Skeletal muscle cell (primary cell): ENCODE measurements at regions not wholly inside any gene's neighbourhood (a gene's known extent, or its start where the extent isn't known, plus 50 kb on each side); places are given as distances from the start of the nearest gene placed in this dataset.
A peak's percentile ranks its signal among the peaks of the same experiment; 100 is the strongest.
"Not testable (repeated sequence)": the region's sequence is repeated elsewhere in the genome, so short reads cannot be mapped to it uniquely, and the experiment has no call there.

Experiments used
- DNase-seq: peaks from one replicate; pipeline ENCODE4 v3.0.0-alpha.2; 2010; ENCODE audit warnings: low read depth
- H3K4me3 ChIP-seq: 2 replicates; pipeline ENCODE4 v1.5.1; 2011; ENCODE audit warnings: low read depth, mild to moderate bottlenecking, control low read depth, low read length, moderate library complexity

DNA sequence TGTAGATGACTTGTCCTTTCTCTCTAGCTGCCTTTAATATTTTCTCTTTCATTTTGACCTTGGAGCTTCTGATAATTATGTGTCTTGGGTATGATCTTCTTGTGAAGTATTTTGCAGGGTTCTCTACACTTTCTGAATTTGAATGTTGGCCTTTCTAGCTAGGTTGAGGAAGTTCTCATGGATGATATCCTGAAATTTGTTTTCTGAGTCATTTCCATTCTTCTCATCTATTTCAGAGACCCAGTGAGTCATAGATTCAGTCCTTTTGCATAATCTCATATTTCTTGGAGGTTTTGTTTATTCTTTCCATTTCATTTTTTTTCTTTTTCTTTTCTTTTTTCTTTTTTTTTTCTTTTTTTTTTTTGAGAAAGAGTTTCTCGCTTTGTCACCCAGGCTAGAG, 585.7 kb upstream of the PABPC4L start:
- DNase-seq = no peak
- H3K4me3 ChIP-seq = no peak overlapping the region

GRCh38 chr4:134780244-134780643, 578.7 kb upstream of the PABPC4L start:
- H3K4me3 ChIP-seq = no peak overlapping the region
- no peak for DNase-seq

- no peak overlapping the region for H3K4me3 ChIP-seq
- no peak for DNase-seq
These were observed 576.0 kb upstream of the PABPC4L start for GRCh38 chr4:134777606-134778005.

DNA sequence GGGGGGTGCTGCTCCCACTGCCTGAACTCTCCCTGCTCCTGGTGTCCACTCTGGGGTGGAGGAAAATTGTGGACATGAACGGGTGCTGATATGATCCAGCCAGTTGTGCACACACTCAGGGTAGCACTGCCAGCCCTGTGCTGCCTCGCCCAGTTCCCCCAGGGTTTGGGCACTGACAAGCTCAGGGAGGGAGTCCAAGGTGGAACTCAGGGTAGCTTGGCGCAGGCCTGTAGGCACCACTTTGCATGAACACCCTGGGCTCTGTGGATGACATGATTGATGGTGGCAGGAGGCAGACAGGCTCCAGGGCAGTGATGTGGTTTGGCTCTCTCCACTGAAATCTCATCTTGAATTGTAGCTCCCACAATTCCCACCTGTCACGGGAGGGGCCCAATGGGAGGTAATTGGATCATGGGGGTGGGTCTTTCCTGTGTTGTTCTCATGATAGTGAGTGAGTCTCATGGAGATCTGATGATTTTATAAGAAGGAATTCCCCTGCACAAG, 572.0 kb upstream of the PABPC4L start:
- H3K4me3 ChIP-seq = no peak overlapping the region
- peak; percentile 4 for DNase-seq

- H3K4me3 ChIP-seq = no peak overlapping the region
- DNase-seq = no peak
These were observed 560.5 kb upstream of the PABPC4L start for GRCh38 chr4:134762053-134762452.

GRCh38 chr4:134756421-134756820, 554.8 kb upstream of the PABPC4L start:
- no peak for DNase-seq
- no peak overlapping the region for H3K4me3 ChIP-seq

- DNase-seq = no peak
- H3K4me3 ChIP-seq = no peak overlapping the region
These were observed 552.9 kb upstream of the PABPC4L start for GRCh38 chr4:134754301-134755019.

DNA sequence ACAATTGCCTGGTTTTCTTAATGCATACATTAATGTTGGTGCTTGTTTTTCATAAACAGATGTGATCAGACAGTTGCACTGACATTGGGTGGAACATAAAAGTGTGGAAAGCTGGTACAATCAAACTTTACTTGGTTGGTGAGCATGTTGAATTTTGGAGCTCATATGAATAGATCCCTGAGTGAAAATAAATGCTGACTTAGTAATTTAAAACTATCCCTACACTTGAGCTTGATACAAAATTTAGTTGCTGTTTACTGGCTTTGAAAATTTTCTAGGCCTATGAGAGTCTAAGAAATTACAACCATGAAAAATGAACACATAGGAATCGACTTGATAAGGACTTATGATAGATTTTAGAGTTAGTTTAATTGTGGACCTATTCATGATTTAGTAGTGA, 551.8 kb upstream of the PABPC4L start:
- no peak for DNase-seq

GRCh38 chr4:134747108-134747805, 545.7 kb upstream of the PABPC4L start:
- no peak overlapping the region for H3K4me3 ChIP-seq
- DNase-seq = no peak

More for the DNA sequence above, 551.8 kb upstream of the PABPC4L start:
- H3K4me3 ChIP-seq = no peak overlapping the region

DNA sequence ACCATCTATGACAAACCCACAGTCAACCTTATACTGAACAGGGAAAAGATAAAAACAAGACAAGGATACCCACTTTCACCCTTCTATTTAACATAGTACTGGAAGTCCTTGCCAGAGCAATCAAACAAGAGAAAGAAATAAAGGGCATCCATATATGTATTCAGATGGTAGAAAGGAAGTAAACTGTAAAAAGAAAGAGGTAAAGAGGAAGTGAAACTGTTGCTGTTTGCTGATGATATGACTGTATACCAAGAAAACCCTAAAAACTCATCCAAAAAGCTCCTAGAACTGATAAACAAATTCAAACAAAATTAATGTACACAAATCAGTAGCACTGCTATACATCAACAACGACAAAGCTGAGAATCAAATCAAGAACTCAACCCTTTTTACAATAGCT, 538.7 kb upstream of the PABPC4L start:
- no peak for DNase-seq
- no peak overlapping the region for H3K4me3 ChIP-seq

GRCh38 chr4:134735901-134736300, 534.3 kb upstream of the PABPC4L start:
- no peak for DNase-seq
- H3K4me3 ChIP-seq = no peak overlapping the region

DNA sequence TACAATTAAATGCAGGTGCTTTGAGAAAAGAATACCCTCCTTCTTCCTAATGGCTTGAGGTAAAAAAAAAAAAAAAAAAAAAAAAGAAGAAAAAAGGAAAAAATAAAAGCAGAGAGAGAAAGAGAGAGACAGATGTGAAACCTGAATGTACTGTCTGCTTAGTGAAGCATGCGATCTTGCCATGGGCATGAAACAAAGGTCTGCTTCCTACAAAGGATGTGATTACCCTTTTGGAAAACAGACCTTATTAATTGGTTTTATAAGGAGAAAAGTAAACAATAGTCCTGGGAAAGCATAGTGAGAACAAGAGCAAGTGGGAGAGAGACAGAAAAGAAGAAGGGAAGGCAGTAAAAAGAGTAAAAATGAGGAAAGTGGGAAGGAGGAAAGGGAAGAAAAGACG, 526.1 kb upstream of the PABPC4L start:
- no peak overlapping the region for H3K4me3 ChIP-seq
- DNase-seq = no peak

- DNase-seq = no peak
- H3K4me3 ChIP-seq = no peak overlapping the region
These were observed 520.7 kb upstream of the PABPC4L start for GRCh38 chr4:134722306-134722705.

GRCh38 chr4:134720030-134720429, 518.4 kb upstream of the PABPC4L start:
- no peak for DNase-seq
- H3K4me3 ChIP-seq = no peak overlapping the region

DNA sequence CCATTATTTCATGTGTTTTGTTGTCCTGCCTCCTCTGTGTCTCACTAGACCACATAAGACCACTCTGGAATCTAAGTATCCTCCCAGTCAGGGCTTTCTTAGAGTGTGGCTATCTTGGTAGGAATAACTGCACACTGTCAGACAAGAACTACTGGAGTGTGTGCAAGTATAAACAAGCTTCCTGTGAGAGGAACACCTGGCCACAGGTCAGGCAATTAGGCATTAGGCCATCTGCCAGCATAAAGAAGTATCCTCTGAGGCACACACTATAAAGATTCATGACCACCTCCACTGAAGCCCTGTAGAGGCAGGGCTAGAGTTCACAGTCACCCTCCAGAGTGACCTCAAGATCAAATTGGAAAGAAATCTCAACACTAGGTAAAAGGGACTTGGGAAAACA, 507.0 kb upstream of the PABPC4L start:
- DNase-seq = no peak
- no peak overlapping the region for H3K4me3 ChIP-seq

DNA sequence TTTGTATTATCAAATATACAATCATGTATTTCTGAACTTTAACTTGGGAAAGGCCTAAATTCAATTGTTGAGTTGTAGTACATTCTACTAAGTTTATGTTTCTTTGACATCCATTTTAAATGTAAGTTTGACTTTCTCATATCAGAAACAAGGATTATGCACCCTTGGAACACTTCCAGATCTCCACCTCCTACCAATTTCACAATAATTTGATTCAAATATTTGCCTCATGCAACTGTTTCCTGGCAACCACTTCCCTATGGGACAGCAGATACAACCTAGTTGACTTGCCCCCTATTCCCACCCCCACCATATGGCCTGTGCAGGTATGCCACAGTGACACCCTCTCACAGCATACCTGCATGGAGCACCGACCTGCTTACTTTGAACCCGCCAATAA, 506.4 kb upstream of the PABPC4L start:
- DNase-seq = no peak
- no peak overlapping the region for H3K4me3 ChIP-seq

DNA sequence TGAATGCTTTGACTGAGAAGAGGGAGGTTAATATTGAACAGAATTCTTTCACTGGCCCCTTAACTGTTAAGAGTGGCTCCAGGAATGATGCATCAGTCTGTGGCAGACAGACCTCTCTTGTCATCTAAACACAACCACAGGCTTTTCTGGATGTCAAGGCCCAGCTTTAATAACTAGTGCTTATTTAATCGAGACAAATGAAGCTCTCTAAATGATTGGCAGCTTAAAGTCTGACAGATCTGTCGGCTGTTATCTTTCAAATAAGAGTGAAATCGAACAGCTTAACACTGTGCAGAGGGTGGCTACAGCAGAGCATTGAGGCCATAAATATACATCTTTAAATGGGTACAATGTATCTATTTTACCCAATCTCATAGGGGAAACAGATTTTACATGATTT, 500.8 kb upstream of the PABPC4L start:
- no peak for DNase-seq
- no peak overlapping the region for H3K4me3 ChIP-seq

GRCh38 chr4:134700251-134700650, 498.7 kb upstream of the PABPC4L start:
- H3K4me3 ChIP-seq = no peak overlapping the region
- DNase-seq = no peak

- DNase-seq, H3K4me3 ChIP-seq: not testable (repeated sequence)
These were observed 497.2 kb upstream of the PABPC4L start for GRCh38 chr4:134698831-134699230.

DNA sequence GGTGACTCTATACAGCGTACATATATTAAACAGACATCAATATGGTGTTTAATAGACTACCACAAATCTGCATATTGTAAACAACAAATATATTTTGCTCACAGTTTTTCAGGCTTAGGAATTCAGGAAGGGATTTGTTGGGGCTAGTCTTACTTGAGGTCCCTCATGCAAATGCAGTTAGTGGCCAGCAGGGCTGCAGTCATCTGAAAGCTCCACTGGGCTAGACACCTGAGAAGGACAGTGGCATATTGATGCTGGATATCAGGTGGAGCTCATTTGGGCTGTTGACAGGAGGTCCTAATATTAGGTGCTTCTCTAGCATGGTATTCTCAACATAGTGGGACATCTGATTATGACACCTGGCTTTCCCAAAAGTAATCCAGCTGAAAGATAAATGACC, 493.8 kb upstream of the PABPC4L start:
- DNase-seq = no peak
- H3K4me3 ChIP-seq = no peak overlapping the region

DNA sequence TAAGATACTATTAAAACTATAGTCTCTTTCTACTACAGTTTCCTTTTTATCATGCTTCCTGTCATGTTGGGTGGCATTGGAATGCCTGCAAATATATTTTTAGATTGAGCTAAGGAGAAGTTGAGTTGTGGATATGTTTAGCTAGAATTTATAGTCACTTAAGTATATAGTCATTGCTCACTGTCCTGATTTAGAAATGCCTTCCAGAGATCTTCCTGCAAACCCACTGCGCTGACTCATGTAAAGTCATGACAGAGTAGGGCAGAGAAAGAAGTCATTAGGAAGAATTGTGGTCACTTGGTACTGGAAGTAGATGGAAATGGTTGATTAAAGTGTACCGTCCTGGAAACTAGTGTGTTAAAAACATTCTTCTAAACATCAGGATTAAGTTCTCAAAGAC, 490.3 kb upstream of the PABPC4L start:
- H3K4me3 ChIP-seq = no peak overlapping the region
- DNase-seq = no peak
